HG02943 (cell line): ENCODE measurements at regions not wholly inside any gene's neighbourhood (a gene's known extent, or its start where the extent isn't known, plus 50 kb on each side); places are given as distances from the start of the nearest gene placed in this dataset.

ENCODE experiments used
- ATAC-seq: cut with Tn5 transposase; IDR thresholded peaks from one replicate; pipeline ENCODE4 v1.9.1; 2021; ENCODE audit warnings: mild to moderate bottlenecking, low read depth, moderate library complexity; ENCODE audit not compliant: unreplicated experiment

GRCh38 chr2:3958969-3959368 lies 255.6 kb downstream of the DCDC2C start:
- ATAC-seq, result no peak

GRCh38 chr2:3959372-3959771 lies 256.0 kb downstream of the DCDC2C start:
- no peak for ATAC-seq

- no peak for ATAC-seq
Measured at GRCh38 chr2:3960106-3960505, 256.7 kb downstream of the DCDC2C start.

- ATAC-seq, result no peak
Measured at GRCh38 chr2:3962719-3963118, 259.3 kb downstream of the DCDC2C start.

GRCh38 chr2:3965211-3965610 lies 261.8 kb downstream of the DCDC2C start:
- no peak for ATAC-seq

GRCh38 chr2:3965953-3966352 lies 262.6 kb downstream of the DCDC2C start:
- no peak for ATAC-seq

GRCh38 chr2:3966470-3966869 lies 263.1 kb downstream of the DCDC2C start:
- ATAC-seq, result no peak

- ATAC-seq, result no peak
Measured at GRCh38 chr2:3968736-3969135, 265.4 kb downstream of the DCDC2C start.

- no peak for ATAC-seq
Measured at GRCh38 chr2:3970791-3971651, 267.6 kb downstream of the DCDC2C start.

GRCh38 chr2:3971652-3972192 lies 268.3 kb downstream of the DCDC2C start:
- no peak for ATAC-seq

- no peak for ATAC-seq
Measured at GRCh38 chr2:3972377-3972776, 269.0 kb downstream of the DCDC2C start.

- no peak for ATAC-seq
Measured at GRCh38 chr2:3974765-3975164, 271.4 kb downstream of the DCDC2C start.

GRCh38 chr2:3981446-3981987 lies 278.1 kb downstream of the DCDC2C start:
- ATAC-seq, result no peak

- no peak for ATAC-seq
Measured at GRCh38 chr2:3982160-3982559, 278.8 kb downstream of the DCDC2C start.

- no peak for ATAC-seq
Measured at GRCh38 chr2:3986063-3986462, 282.7 kb downstream of the DCDC2C start.

- no peak for ATAC-seq
Measured at GRCh38 chr2:3986530-3987258, 283.3 kb downstream of the DCDC2C start.

- ATAC-seq, result no peak
Measured at GRCh38 chr2:4002841-4003403, 299.5 kb downstream of the DCDC2C start.

GRCh38 chr2:4012197-4012596 lies 308.8 kb downstream of the DCDC2C start:
- ATAC-seq, result no peak

- ATAC-seq, result no peak
Measured at GRCh38 chr2:4018535-4018934, 315.2 kb downstream of the DCDC2C start.

GRCh38 chr2:4020153-4020552 lies 316.8 kb downstream of the DCDC2C start:
- no peak for ATAC-seq

- no peak for ATAC-seq
Measured at GRCh38 chr2:4020649-4021048, 317.3 kb downstream of the DCDC2C start.
